Osteocyte (in vitro differentiated cells): ENCODE measurements at regions not wholly inside any gene's neighbourhood (a gene's known extent, or its start where the extent isn't known, plus 50 kb on each side); places are given as distances from the start of the nearest gene placed in this dataset.

Experiments
- DNase-seq: peaks from one replicate; pipeline ENCODE4 v3.0.0; 2021; ENCODE audit warnings: mixed read lengths; ENCODE audit not compliant: unreplicated experiment; ENCODE audit errors: extremely low spot score
- H3K27ac Mint-ChIP-seq: one replicate; pipeline ENCODE4 v1.8.0; 2021; ENCODE audit warnings: mild to moderate bottlenecking, mixed read lengths; ENCODE audit not compliant: unreplicated experiment
- H3K27me3 Mint-ChIP-seq: one replicate; pipeline ENCODE4 v1.8.0; 2021; ENCODE audit warnings: mixed read lengths; ENCODE audit not compliant: unreplicated experiment
- H3K36me3 Mint-ChIP-seq: one replicate; pipeline ENCODE4 v1.8.0; 2021; ENCODE audit warnings: mixed read lengths; ENCODE audit not compliant: unreplicated experiment
- H3K4me1 Mint-ChIP-seq: one replicate; pipeline ENCODE4 v1.8.0; 2021; ENCODE audit warnings: mixed read lengths; ENCODE audit not compliant: unreplicated experiment
- H3K4me3 Mint-ChIP-seq: one replicate; pipeline ENCODE4 v1.8.0; 2021; ENCODE audit warnings: mild to moderate bottlenecking, moderate library complexity, mixed read lengths; ENCODE audit not compliant: unreplicated experiment
- H3K9me3 Mint-ChIP-seq: one replicate; pipeline ENCODE4 v1.8.0; 2021; ENCODE audit warnings: mixed read lengths; ENCODE audit not compliant: unreplicated experiment
- TF ChIP-seq, protein P1 (sequence below): fragments of 200-600 bp; sonication (generic); IDR thresholded peaks from 2 replicates; pipeline ENCODE4 v1.5.0; 2021; ENCODE audit warnings: antibody characterized with exemption, mild to moderate bottlenecking, moderate library complexity

DNA sequence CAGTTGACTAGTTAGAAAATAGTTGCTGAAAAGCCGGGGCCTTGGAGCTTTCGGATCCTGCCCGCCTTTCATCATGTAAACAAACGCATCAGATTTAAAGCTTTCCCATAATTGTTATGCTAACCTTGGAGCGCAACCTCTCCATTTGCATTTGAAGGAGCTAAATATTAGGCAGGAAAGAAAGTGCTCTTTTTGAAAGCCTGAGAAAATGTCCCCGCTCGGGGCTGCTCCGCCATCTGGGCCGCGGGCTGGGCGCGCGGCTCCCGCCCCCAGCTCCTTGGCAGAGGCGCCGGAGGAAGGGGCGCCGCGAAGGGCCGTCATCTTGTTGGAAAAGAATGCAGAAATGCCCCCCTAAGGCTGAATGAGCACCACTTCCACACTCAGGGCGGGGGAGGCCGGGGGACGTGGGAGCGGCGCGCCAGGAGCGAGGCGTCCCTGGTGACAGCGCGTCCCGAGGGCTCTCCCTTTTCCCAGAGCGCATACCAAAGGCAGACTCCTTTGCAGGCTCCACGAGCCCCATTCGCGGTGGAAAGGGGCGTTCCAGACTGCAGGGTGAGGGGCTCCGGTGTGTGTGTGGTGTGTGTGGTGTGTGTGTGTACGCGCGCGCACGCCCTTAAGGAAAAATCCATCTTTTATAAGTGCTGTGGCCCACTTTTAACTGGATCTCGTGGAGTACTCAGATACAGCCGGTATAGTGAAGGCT is 145.6 kb upstream of the ID4 start:
- peak overlapping the region; percentile 3 for H3K27ac Mint-ChIP-seq
- peak overlapping the region; percentile 76 for H3K4me3 Mint-ChIP-seq
- TF ChIP-seq, protein P1, sequence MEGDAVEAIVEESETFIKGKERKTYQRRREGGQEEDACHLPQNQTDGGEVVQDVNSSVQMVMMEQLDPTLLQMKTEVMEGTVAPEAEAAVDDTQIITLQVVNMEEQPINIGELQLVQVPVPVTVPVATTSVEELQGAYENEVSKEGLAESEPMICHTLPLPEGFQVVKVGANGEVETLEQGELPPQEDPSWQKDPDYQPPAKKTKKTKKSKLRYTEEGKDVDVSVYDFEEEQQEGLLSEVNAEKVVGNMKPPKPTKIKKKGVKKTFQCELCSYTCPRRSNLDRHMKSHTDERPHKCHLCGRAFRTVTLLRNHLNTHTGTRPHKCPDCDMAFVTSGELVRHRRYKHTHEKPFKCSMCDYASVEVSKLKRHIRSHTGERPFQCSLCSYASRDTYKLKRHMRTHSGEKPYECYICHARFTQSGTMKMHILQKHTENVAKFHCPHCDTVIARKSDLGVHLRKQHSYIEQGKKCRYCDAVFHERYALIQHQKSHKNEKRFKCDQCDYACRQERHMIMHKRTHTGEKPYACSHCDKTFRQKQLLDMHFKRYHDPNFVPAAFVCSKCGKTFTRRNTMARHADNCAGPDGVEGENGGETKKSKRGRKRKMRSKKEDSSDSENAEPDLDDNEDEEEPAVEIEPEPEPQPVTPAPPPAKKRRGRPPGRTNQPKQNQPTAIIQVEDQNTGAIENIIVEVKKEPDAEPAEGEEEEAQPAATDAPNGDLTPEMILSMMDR, result no peak
- H3K9me3 Mint-ChIP-seq, result no peaks in the 10 kb centered on the region
- H3K4me1 Mint-ChIP-seq, result peaks cover 18% of the 10 kb centered on the region
- DNase-seq, result no peak
- H3K36me3 Mint-ChIP-seq, result no peaks in the 10 kb centered on the region
- peaks cover 3% of the 10 kb centered on the region for H3K27me3 Mint-ChIP-seq

DNA sequence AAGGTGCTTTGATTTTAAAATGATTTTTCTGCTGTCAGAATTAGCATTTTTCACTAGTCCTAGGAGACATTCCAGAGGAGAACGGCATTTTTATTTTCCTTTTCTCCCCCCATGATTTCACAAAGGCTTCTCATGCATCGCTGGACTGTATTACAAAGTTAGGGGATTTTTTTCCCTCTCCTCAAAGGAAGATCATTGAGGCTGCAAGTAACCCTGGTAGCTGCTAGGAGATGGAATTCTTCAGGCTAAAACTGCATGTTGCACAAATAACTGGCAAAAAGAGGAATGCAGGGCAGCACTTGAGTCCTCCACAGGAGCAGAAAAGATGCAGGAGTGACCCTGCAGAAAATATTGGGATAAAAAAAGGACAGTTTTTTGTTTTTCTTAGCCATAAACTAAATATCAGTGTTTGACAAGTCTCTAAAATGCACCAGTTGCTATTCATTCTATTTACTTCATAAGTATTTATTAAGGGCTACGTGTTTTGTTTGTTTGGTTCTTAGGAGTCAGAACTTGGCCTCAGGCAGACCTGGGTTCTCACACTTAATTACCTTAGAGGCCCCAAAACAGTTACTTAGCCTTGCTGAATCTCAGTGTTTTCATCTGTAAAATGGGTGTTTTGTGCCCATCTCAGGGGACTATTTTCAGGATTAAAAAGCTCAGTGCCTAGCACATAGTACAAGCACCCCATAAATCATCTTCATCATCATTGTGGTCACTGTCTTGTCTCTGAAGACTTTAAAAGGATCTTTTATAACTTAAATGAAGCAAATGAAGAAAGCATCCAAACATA is 144.5 kb upstream of the ID4 start:
- Mint-ChIP-seq H3K27ac (peak overlapping the region; percentile 8), H3K4me1 (peaks cover 15% of the 10 kb centered on the region), H3K9me3 (no peaks in the 10 kb centered on the region), H3K27me3 (peaks cover 3% of the 10 kb centered on the region), H3K4me3 (peak overlapping the region; percentile 76), H3K36me3 (no peaks in the 10 kb centered on the region)
- TF ChIP-seq, protein P1, result no peak
- DNase-seq, result no peak

DNA sequence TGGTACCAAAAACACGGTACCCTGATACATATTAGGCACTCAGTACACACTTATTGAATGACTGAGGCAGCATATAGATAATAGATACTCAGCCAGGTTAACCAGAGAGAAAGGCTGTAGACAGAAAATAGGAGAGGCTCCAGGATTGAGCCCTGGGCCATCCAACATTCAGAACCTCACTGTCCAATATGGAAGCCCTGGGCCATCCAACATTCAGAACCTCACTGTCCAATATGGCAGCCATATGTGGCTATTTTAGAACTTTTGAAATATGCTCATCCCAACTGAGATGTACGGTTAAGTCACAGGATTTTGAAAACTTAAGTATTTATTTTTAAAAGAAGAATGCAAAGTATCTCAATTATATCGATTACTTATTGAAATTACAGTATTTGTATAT is 142.5 kb upstream of the ID4 start:
- no peaks in the 10 kb centered on the region for H3K9me3 Mint-ChIP-seq
- DNase-seq, result no peak
- peaks cover 15% of the 10 kb centered on the region for H3K4me1 Mint-ChIP-seq
- H3K27me3 Mint-ChIP-seq, result peaks cover 3% of the 10 kb centered on the region
- TF ChIP-seq, protein P1, result no peak
- no peak overlapping the region for H3K27ac Mint-ChIP-seq
- H3K36me3 Mint-ChIP-seq, result no peaks in the 10 kb centered on the region
- H3K4me3 Mint-ChIP-seq, result no peak overlapping the region

DNA sequence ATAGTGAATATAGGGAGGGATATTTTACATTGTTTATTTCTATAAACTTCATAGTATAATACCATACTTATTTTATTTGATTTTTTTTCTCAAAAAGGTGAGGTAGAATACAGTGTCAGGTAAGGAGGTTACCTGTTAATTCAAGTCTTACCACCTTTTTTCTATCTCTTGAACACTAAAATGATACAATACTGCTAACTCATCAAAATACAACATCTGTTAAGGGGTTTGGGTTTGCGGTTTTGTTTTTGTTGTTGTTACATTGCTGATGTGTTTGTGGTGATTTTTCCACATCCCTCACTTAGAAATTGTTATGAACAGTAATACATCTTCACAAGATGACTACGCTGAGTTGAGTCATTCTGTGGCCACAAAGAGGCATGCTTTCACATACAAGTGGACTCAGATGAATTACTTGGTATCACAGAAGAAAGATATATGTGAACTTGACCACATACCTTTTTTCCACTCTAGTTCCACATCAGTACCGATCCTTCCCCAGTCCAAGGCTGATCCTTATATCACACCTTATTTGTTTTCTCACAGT is 139.4 kb upstream of the ID4 start:
- no peaks in the 10 kb centered on the region for H3K4me1 Mint-ChIP-seq
- no peaks in the 10 kb centered on the region for H3K36me3 Mint-ChIP-seq
- no peak overlapping the region for H3K4me3 Mint-ChIP-seq
- no peak for DNase-seq
- no peaks in the 10 kb centered on the region for H3K27me3 Mint-ChIP-seq
- no peak overlapping the region for H3K27ac Mint-ChIP-seq
- TF ChIP-seq, protein P1, result no peak
- H3K9me3 Mint-ChIP-seq, result no peaks in the 10 kb centered on the region

DNA sequence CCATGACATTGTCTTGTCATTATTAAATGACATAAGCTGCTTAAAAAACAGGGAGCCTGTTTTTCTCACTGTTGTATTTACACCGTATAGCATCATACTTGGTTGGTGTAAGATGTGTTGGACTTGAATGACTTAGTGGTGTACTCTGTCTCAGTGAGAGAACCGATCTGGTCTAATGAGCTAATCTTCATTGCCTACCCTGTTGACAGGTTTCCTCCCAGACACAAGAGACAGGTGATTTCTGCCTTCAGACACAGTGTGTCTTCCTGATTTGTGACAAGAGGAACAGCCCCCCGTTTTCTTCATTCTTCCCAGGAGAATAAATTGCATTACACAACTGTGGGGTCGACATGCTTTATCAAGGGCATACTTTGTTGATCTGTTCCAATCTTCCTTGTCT is 137.2 kb upstream of the ID4 start:
- Mint-ChIP-seq H3K27ac (no peak overlapping the region), H3K4me1 (no peaks in the 10 kb centered on the region), H3K9me3 (no peaks in the 10 kb centered on the region), H3K36me3 (no peaks in the 10 kb centered on the region), H3K4me3 (no peak overlapping the region), H3K27me3 (no peaks in the 10 kb centered on the region)
- no peak for DNase-seq
- TF ChIP-seq, protein P1, result no peak
